ENCODE measurements at regions not wholly inside any gene's neighbourhood (a gene's known extent, or its start where the extent isn't known, plus 50 kb on each side); places are given as distances from the start of the nearest gene placed in this dataset.

DNA sequence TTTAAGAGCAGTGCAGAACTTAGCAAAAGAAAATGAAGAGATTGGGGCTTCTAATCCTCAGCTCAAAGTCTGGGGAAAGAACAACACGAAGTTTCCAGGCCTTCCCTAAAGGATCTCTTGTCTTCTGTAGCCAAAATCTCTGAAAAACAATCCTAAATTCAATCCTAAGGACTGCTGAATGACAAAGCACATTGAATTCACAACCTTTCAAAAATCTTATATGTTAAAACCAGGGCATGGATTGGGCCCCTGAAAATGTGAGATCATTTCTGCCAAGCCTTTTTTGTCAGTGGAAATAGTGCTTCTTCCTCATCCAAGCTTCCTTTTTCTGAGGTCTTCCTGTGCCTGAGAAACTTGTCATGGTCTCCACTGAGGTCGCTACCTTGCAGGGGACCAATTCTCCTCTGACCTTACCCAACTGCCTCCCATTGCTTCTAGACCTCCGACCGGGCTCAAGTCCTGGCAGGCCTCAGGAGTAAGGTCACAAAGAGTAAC is 126.2 kb upstream of the ARID1B start:
- DNase-seq (no peak), ATAC-seq (ENCODE audit: low read depth) (no peak)
- ChIA-PET CTCF (no interaction called here), POLR2A (ENCODE audit: unreplicated experiment) (no interaction called here)
- Histone ChIP-seq H3K4me1 (ENCODE audit: control insufficient read depth, insufficient read depth, low read length) (no peaks in the 10 kb centered on the region), H3K18ac (ENCODE audit: low read depth, low read length) (no peak overlapping the region), H4K20me1 (ENCODE audit: insufficient read depth, low read length) (no peaks in the 10 kb centered on the region), H3K4me3 (ENCODE audit: insufficient read depth, low read depth, low read length) (no peak overlapping the region), H4K5ac (ENCODE audit: low read depth, low read length) (no peak overlapping the region), H3K14ac (replicated peaks; ENCODE audit: low read depth, low read length) (no peak overlapping the region), H2AFZ (replicated peaks; ENCODE audit: low read length, poor library complexity) (no peak overlapping the region), H3K27me3 (ENCODE audit: control insufficient read depth, insufficient read depth, low read length) (peaks cover 12% of the 10 kb centered on the region), H2AK9ac (replicated peaks; ENCODE audit: low read depth, low read length, poor library complexity) (no peak overlapping the region), H2BK120ac (ENCODE audit: low read depth, low read length) (no peak overlapping the region), H4K91ac (ENCODE audit: insufficient read depth, low read depth, low read length) (no peak overlapping the region), H2BK15ac (ENCODE audit: low read depth, low read length) (no peak overlapping the region), H2BK5ac (ENCODE audit: low read depth, low read length, poor library complexity, severe bottlenecking) (no peak overlapping the region), H2AK5ac (ENCODE audit: low read depth, low read length) (no peak overlapping the region), H3K4me2 (ENCODE audit: low read depth, low read length) (no peak overlapping the region), H3K36me3 (ENCODE audit: control insufficient read depth, insufficient read depth, low read length) (no peaks in the 10 kb centered on the region), H3K9me1 (ENCODE audit: insufficient read depth, low read length) (no peaks in the 10 kb centered on the region), H3K27ac (ENCODE audit: insufficient read depth, low read length) (no peak overlapping the region), H2BK20ac (ENCODE audit: low read depth, low read length) (no peak overlapping the region), H3K79me1 (ENCODE audit: low read depth in 1 of 2, low read length in 2 of 2) (no peaks in the 10 kb centered on the region), H3K4ac (ENCODE audit: low read depth, low read length) (no peak overlapping the region), H3K9ac (ENCODE audit: low read depth, low read length) (no peak overlapping the region), H3K23ac (ENCODE audit: low read depth, low read length) (no peak overlapping the region), H3K56ac (ENCODE audit: extremely low read depth, insufficient read depth, low read length) (no peak overlapping the region), H3K9me3 (ENCODE audit: control insufficient read depth, insufficient read depth, low read length) (no peaks in the 10 kb centered on the region), H4K8ac (ENCODE audit: low read depth in 2 of 2, low read length in 2 of 2) (no peak overlapping the region)
- no peak for TF ChIP-seq ELK1 (IDR thresholded peaks at IDR 0.05; ENCODE audit: borderline replicate concordance, low read depth, low read length)
- TF ChIP-seq, protein P1, sequence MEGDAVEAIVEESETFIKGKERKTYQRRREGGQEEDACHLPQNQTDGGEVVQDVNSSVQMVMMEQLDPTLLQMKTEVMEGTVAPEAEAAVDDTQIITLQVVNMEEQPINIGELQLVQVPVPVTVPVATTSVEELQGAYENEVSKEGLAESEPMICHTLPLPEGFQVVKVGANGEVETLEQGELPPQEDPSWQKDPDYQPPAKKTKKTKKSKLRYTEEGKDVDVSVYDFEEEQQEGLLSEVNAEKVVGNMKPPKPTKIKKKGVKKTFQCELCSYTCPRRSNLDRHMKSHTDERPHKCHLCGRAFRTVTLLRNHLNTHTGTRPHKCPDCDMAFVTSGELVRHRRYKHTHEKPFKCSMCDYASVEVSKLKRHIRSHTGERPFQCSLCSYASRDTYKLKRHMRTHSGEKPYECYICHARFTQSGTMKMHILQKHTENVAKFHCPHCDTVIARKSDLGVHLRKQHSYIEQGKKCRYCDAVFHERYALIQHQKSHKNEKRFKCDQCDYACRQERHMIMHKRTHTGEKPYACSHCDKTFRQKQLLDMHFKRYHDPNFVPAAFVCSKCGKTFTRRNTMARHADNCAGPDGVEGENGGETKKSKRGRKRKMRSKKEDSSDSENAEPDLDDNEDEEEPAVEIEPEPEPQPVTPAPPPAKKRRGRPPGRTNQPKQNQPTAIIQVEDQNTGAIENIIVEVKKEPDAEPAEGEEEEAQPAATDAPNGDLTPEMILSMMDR (conservative IDR thresholded peaks at IDR 0.05; ENCODE audit: low read depth, low read length), result no peak
- no peak for TF ChIP-seq CHD1 (IDR thresholded peaks at IDR 0.05; ENCODE audit: low read depth, low read length)
- TF ChIP-seq MAZ (IDR thresholded peaks at IDR 0.05; ENCODE audit: borderline replicate concordance, low read depth, low read length), result no peak
- no peak for TF ChIP-seq POLR2A (IDR thresholded peaks at IDR 0.05; ENCODE audit: low read depth, low read length)
- no peak for TF ChIP-seq MAFK (IDR thresholded peaks at IDR 0.05; ENCODE audit: low read depth, low read length)
- TF ChIP-seq, protein P2, sequence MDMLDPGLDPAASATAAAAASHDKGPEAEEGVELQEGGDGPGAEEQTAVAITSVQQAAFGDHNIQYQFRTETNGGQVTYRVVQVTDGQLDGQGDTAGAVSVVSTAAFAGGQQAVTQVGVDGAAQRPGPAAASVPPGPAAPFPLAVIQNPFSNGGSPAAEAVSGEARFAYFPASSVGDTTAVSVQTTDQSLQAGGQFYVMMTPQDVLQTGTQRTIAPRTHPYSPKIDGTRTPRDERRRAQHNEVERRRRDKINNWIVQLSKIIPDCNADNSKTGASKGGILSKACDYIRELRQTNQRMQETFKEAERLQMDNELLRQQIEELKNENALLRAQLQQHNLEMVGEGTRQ (IDR thresholded peaks at IDR 0.05; ENCODE audit: low read depth, low read length), result no peak
- no peak for TF ChIP-seq SMC3 (IDR thresholded peaks at IDR 0.05; ENCODE audit: low read depth, low read length)
- TF ChIP-seq NFE2L2 (IDR thresholded peaks at IDR 0.05; ENCODE audit: low read depth, low read length), result no peak
- TF ChIP-seq CEBPB (IDR thresholded peaks at IDR 0.05; ENCODE audit: low read depth, low read length), result no peak
- no peak for TF ChIP-seq RAD21 (IDR thresholded peaks at IDR 0.05; ENCODE audit: low read length)
- no CpG with 5 or more reads among the region's 4 CpGs for WGBS, 2 experiments (ENCODE audit: extremely low coverage in 2 of 2, insufficient read length in 1 of 2)
- intact Hi-C loops (cut with micrococcal nuclease), result no loop called here
- in situ Hi-C loops (cut with MboI; ENCODE audit: low sequenced_read_pairs), result no loop called here
- dilution Hi-C loops (cut with HindIII; ENCODE audit: low sequenced_read_pairs, unreplicated experiment), result no loop called here
- BruUV-seq (replicated peaks), result no TSS peak
